Transverse colon (tissue), 4 donors: ENCODE measurements at regions not wholly inside any gene's neighbourhood (a gene's known extent, or its start where the extent isn't known, plus 50 kb on each side); places are given as distances from the start of the nearest gene placed in this dataset.

Experiments used
- CTCF ChIP-seq, 5 experiments: fragments of 200-600 bp in 3 of 5; fragments of 450-650 bp in 2 of 5; sonication (generic) in 3 of 5; IDR thresholded peaks; 1 replicate in 2 of 5; 2 replicates in 3 of 5; pipeline ENCODE4 v1.5.1; 2016 to 2017; ENCODE audit warnings: antibody characterized with exemption in 5 of 5, inconsistent platforms in 3 of 5, mild to moderate bottlenecking in 2 of 5, moderate library complexity in 1 of 5
- EP300 ChIP-seq: sonication (generic); formaldehyde crosslinking; IDR thresholded peaks from one replicate; pipeline ENCODE4 v1.6.1; 2017; ENCODE audit warnings: antibody characterized with exemption, low read depth
- POLR2A ChIP-seq: fragments of 450-650 bp; IDR thresholded peaks from one replicate; pipeline ENCODE4 v1.6.1; 2016; ENCODE audit warnings: antibody characterized with exemption, mild to moderate bottlenecking, moderate library complexity
- POLR2AphosphoS5 ChIP-seq, 3 donors: sonication (generic); formaldehyde crosslinking; IDR thresholded peaks; one replicate each; pipeline ENCODE4 v1.6.1; 2016; ENCODE audit warnings: antibody characterized with exemption in 3 of 3

GRCh38 chr2:221970389-221970788 lies 328.4 kb downstream of the PAX3 start:
- TF ChIP-seq CTCF (IDR thresholded peaks at IDR 0.05) (no peak), EP300 (no peak), POLR2AphosphoS5 (IDR thresholded peaks at IDR 0.05) (no peak), POLR2A (no peak)
